Mesothelial cell of epicardium (in vitro differentiated cells): ENCODE measurements at regions not wholly inside any gene's neighbourhood (a gene's known extent, or its start where the extent isn't known, plus 50 kb on each side); places are given as distances from the start of the nearest gene placed in this dataset.

ENCODE experiments used
- DNase-seq, 2 experiments: peaks; one replicate each; pipeline ENCODE4 v3.0.0; 2021; ENCODE audit warnings: low spot score in 2 of 2; ENCODE audit not compliant: unreplicated experiment in 2 of 2
- H3K27ac Mint-ChIP-seq: 2 replicates; pipeline ENCODE4 v1.8.0; 2021; ENCODE audit warnings: mixed read lengths
- H3K27me3 Mint-ChIP-seq: 2 replicates; pipeline ENCODE4 v1.8.0; 2021; ENCODE audit warnings: low read depth, mixed read lengths
- H3K36me3 Mint-ChIP-seq: 2 replicates; pipeline ENCODE4 v1.8.0; 2021; ENCODE audit warnings: mixed read lengths
- H3K4me1 Mint-ChIP-seq: 2 replicates; pipeline ENCODE4 v1.8.0; 2021; ENCODE audit warnings: mixed read lengths
- H3K4me3 Mint-ChIP-seq: 2 replicates; pipeline ENCODE4 v1.8.0; 2021; ENCODE audit warnings: mild to moderate bottlenecking, moderate library complexity, mixed read lengths
- H3K9me3 Mint-ChIP-seq: 2 replicates; pipeline ENCODE4 v1.8.0; 2021; ENCODE audit warnings: mixed read lengths
- TF ChIP-seq, protein P1 (sequence below): fragments of 200-600 bp; sonication (generic); IDR thresholded peaks from one replicate; pipeline ENCODE4 v1.5.0; 2021; ENCODE audit warnings: antibody characterized with exemption; ENCODE audit not compliant: unreplicated experiment

DNA sequence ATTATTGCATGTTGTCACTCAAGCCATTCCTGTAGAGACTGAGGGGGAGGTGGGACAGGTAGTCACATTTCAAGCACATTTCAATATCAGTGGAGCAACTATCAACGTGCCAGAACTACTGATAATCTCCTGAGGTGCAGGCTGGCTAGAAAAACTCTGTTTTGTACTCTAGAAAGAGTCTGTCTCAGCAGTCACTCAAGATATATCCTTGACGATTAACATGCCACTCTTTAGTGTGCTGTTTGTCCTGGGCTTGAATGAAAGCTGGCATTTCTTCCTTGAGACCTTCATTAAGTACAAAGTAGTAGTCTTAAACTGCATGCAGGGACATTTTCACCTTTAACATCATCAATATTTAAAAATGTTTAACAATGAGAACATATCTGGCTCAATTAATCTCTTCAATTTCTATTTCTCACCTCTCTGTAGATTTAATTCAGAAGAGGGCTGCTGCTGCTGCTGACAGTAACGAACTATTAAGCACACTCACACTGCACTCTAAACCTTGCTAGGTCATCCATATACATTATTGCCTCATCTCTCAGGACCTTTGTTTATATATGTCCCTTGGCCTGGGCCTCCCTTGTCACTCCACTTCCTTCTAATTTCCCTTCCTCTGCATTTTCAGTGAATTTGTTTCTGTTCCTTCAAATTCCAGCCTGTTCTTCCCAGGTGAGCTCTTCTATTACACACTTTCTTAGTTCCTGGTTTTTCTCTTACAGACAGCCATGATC lies 412.0 kb downstream of the HAPSTR1 start:
- DNase-seq = no peak
- TF ChIP-seq, protein P1, sequence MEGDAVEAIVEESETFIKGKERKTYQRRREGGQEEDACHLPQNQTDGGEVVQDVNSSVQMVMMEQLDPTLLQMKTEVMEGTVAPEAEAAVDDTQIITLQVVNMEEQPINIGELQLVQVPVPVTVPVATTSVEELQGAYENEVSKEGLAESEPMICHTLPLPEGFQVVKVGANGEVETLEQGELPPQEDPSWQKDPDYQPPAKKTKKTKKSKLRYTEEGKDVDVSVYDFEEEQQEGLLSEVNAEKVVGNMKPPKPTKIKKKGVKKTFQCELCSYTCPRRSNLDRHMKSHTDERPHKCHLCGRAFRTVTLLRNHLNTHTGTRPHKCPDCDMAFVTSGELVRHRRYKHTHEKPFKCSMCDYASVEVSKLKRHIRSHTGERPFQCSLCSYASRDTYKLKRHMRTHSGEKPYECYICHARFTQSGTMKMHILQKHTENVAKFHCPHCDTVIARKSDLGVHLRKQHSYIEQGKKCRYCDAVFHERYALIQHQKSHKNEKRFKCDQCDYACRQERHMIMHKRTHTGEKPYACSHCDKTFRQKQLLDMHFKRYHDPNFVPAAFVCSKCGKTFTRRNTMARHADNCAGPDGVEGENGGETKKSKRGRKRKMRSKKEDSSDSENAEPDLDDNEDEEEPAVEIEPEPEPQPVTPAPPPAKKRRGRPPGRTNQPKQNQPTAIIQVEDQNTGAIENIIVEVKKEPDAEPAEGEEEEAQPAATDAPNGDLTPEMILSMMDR = no peak
- Mint-ChIP-seq H3K4me1 (peaks cover 37% of the 10 kb centered on the region), H3K4me3 (no peak overlapping the region), H3K27ac (peak overlapping the region; percentile 63), H3K27me3 (no peaks in the 10 kb centered on the region), H3K9me3 (peaks cover 6% of the 10 kb centered on the region), H3K36me3 (no peaks in the 10 kb centered on the region)

DNA sequence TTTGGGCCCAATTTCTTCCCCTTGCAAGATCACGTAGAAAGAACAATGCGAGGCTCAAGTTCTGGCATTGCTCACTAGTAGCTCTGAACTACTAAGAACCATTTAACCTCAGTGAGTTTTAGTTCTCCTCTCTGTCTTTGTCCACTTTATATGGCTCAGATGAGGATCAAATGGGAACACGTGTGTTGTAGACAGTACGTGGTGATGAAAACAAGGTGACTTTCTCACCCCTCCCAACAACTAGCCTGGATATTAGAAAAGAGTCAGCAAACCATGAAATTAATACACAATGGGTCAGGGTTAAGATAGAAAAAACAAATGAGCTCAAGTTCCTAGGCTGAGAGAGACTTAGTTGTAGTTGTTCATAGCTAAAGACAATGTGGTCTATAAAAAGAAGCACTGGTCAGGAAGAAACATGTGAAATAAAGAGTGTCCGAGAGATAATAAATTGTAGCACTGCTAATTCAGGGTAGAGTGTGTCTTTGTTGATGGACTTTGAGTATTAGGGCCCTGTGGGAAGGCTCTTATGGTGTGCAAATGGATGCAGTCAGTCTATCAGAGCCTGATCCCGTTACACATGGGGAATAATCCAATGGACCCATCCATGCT lies 417.0 kb downstream of the HAPSTR1 start:
- H3K4me3 Mint-ChIP-seq = no peak overlapping the region
- H3K27me3 Mint-ChIP-seq = no peaks in the 10 kb centered on the region
- TF ChIP-seq, protein P1 = no peak
- no peak for DNase-seq
- no peak overlapping the region for H3K27ac Mint-ChIP-seq
- no peaks in the 10 kb centered on the region for H3K36me3 Mint-ChIP-seq
- peaks cover 10% of the 10 kb centered on the region for H3K4me1 Mint-ChIP-seq
- H3K9me3 Mint-ChIP-seq = peaks cover 8% of the 10 kb centered on the region

DNA sequence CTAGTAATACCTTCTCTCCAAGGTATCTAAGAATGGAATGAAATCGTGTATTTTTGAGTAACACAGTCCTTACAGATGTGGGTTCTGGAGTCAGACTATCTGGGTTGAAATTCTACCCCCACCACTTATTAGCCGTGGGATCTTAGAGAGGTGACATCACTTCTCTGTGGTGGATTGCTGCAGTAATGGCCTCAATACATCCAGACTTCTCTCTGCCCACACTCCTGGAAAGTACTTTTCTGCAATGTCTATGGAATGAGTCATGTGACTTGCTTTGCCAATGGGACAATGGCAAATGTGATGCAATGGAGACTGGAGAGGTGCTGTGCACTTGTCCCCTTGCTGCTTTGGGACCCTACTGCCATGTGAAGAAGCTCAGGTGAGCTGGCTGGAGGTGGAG lies 418.2 kb downstream of the HAPSTR1 start:
- DNase-seq = no peak
- H3K4me3 Mint-ChIP-seq = no peak overlapping the region
- H3K27me3 Mint-ChIP-seq = no peaks in the 10 kb centered on the region
- TF ChIP-seq, protein P1 = no peak
- no peak overlapping the region for H3K27ac Mint-ChIP-seq
- peaks cover 11% of the 10 kb centered on the region for H3K9me3 Mint-ChIP-seq
- peaks cover under 1% of the 10 kb centered on the region for H3K4me1 Mint-ChIP-seq
- H3K36me3 Mint-ChIP-seq = no peaks in the 10 kb centered on the region

DNA sequence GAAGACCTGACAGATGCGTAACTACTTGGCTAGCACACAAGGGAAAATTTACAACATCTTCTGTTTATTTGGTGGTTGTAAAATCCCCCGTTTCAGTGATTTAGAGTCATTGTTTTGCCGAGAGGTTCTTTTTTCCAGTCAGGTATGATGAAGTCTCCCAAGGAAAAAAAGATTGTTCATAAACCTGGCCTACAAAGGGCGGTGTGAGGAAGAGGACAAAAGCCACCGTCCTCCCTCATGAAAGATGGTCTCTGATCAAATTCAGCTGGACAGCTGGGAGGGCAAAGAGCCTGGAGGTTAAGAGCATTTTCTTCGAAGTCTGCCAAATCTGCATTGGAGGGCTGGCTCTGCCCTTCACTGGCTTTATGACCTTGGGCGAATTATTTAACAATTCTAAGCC lies 419.9 kb downstream of the HAPSTR1 start:
- Mint-ChIP-seq H3K9me3 (peaks cover 14% of the 10 kb centered on the region), H3K4me3 (no peak overlapping the region), H3K27me3 (no peaks in the 10 kb centered on the region), H3K4me1 (peaks cover 4% of the 10 kb centered on the region), H3K27ac (no peak overlapping the region), H3K36me3 (no peaks in the 10 kb centered on the region)
- DNase-seq = no peak
- TF ChIP-seq, protein P1 = no peak

DNA sequence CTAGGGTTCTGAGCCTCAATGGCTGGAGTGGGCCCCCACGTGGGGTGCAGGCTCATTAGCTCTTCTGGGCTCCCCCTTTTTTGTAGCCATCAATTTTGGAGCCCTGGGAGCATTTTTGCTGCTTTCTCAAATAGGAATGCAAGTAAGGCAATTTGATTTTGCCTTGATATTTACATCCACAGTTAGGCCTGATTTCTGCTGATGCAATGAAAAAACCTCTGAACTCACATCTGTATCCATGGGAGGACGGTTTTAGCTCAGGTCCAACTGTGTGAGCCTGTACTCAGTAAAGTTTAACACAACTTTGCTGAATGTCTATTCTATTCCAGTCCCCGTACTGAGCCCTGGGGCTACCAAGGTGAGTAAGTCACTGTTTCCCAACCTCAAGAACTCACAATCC lies 425.0 kb downstream of the HAPSTR1 start:
- Mint-ChIP-seq H3K4me1 (peaks cover 27% of the 10 kb centered on the region), H3K36me3 (no peaks in the 10 kb centered on the region), H3K9me3 (peaks cover 14% of the 10 kb centered on the region), H3K4me3 (no peak overlapping the region), H3K27ac (no peak overlapping the region), H3K27me3 (no peaks in the 10 kb centered on the region)
- DNase-seq = no peak
- TF ChIP-seq, protein P1 = no peak
